ENCODE measurements at regions not wholly inside any gene's neighbourhood (a gene's known extent, or its start where the extent isn't known, plus 50 kb on each side); places are given as distances from the start of the nearest gene placed in this dataset.

DNA sequence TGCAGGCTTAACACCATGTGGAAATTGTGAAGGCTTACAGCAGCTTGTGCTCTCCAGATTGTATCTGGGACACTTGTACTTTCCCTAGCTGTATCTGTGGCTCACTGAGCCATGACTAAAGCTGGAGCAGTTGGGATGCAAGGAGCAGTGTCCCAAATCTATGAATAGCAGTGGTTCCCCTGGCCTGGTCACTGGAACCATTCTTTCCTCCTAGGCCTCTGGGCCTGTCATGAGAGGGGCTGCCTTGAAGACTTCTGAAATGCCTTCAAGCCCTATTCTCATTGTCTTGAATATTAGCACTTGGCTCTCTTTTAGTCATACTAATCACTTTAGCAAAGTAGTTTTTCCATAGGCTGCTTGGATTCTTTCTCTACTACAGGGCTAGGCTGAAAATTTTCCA is 186.8 kb upstream of the LRATD1 start:
- Histone ChIP-seq H3K27ac (no peak overlapping the region), H3K9me3 (peaks cover 0 to 16% (median 1%) of the 10 kb centered on the region in 4 donors), H3K27me3 (no peaks in the 10 kb centered on the region), H3K4me1 (no peaks in the 10 kb centered on the region), H3K4me3 (no peak overlapping the region), H3K36me3 (no peaks in the 10 kb centered on the region)
- no peak for DNase-seq (ENCODE audit: low spot score in 2 of 2)
- TF ChIP-seq CTCF (IDR thresholded peaks at IDR 0.05) (no peak), EP300 (IDR thresholded peaks at IDR 0.05) (no peak), POLR2A (IDR thresholded peaks at IDR 0.05) (no peak)

DNA sequence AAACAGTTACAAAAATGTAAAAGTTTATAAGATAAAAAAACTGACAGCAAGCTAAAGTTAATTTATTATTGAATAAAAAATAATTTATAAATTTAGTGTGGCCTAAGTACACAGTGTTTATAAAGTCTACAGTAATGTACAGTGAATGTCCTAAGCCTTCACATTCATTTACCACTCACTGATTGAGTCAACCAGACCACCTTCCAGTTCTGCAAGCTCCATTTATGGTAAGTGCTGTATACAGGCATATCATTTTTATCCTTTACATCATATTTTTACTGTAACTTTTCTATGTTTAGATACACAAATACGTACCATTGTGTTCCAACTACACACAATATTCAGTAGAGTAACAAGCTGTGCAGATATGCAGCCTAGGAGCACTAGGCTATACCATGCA is 184.2 kb upstream of the LRATD1 start:
- DNase-seq (ENCODE audit: low spot score in 2 of 2): no peak
- no peaks in the 10 kb centered on the region for H3K36me3 ChIP-seq
- H3K4me1 ChIP-seq: no peaks in the 10 kb centered on the region
- H3K27me3 ChIP-seq: no peaks in the 10 kb centered on the region
- TF ChIP-seq EP300 (IDR thresholded peaks at IDR 0.05): no peak
- TF ChIP-seq POLR2A (IDR thresholded peaks at IDR 0.05): no peak
- TF ChIP-seq CTCF (IDR thresholded peaks at IDR 0.05): no peak
- no peak overlapping the region for H3K4me3 ChIP-seq
- no peak overlapping the region for H3K27ac ChIP-seq
- H3K9me3 ChIP-seq: peaks cover 0 to 16% (median 1%) of the 10 kb centered on the region in 4 donors
- WGBS, 2 donors: 70 to 76% methylated on average over 1 of the region's 1 CpG

DNA sequence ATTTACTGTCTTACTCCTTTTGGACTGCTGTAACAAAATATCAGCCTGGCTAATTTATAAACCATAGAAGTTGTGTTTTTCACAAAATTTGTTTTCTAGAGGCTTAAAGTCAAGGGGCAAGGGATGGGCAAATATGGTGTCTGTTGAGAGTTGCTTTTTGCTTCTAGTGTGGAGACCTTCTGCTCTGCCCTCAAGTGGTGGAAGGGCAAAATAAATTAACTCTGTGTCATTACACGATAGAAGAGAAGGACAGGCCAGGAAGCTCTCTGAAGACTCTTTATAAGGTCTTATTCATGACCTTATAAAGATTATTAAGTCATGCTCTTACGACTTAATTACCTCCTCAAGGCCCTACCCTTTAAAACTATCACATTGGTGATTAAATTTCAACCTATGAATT is 181.2 kb upstream of the LRATD1 start:
- H3K27me3 ChIP-seq: no peaks in the 10 kb centered on the region
- no peak overlapping the region for H3K27ac ChIP-seq
- H3K4me3 ChIP-seq: no peak overlapping the region
- peaks cover 0 to 14% (median under 1%) of the 10 kb centered on the region in 4 donors for H3K9me3 ChIP-seq
- DNase-seq (ENCODE audit: low spot score in 2 of 2): no peak
- no peaks in the 10 kb centered on the region for H3K4me1 ChIP-seq
- WGBS, 2 donors: 57 to 59% methylated on average over 2 of the region's 2 CpGs
- TF ChIP-seq EP300 (IDR thresholded peaks at IDR 0.05): no peak
- TF ChIP-seq POLR2A (IDR thresholded peaks at IDR 0.05): no peak
- TF ChIP-seq CTCF (IDR thresholded peaks at IDR 0.05): no peak
- no peaks in the 10 kb centered on the region for H3K36me3 ChIP-seq

GRCh38 chr2:14454202-14454601 is 178.3 kb upstream of the LRATD1 start:
- no peak for TF ChIP-seq EP300 (IDR thresholded peaks at IDR 0.05)
- TF ChIP-seq CTCF (IDR thresholded peaks at IDR 0.05): no peak
- TF ChIP-seq POLR2A (IDR thresholded peaks at IDR 0.05): no peak
- H3K36me3 ChIP-seq: no peaks in the 10 kb centered on the region
- no peaks in the 10 kb centered on the region for H3K4me1 ChIP-seq
- no peak for DNase-seq (ENCODE audit: low spot score in 2 of 2)
- H3K27ac ChIP-seq: no peak overlapping the region
- 73 to 84% methylated on average over 3 of the region's 3 CpGs for WGBS, 2 donors
- H3K9me3 ChIP-seq: peaks cover 0 to 14% (median 0%) of the 10 kb centered on the region in 4 donors
- no peak overlapping the region for H3K4me3 ChIP-seq
- no peaks in the 10 kb centered on the region for H3K27me3 ChIP-seq

- no peak for DNase-seq (ENCODE audit: low spot score in 2 of 2)
- H3K36me3 ChIP-seq: no peaks in the 10 kb centered on the region
- H3K4me1 ChIP-seq: no peaks in the 10 kb centered on the region
- TF ChIP-seq POLR2A (IDR thresholded peaks at IDR 0.05): no peak
- no peak for TF ChIP-seq CTCF (IDR thresholded peaks at IDR 0.05)
- TF ChIP-seq EP300 (IDR thresholded peaks at IDR 0.05): no peak
- no peak overlapping the region for H3K4me3 ChIP-seq
- peaks cover 0 to 10% (median 0%) of the 10 kb centered on the region in 4 donors for H3K9me3 ChIP-seq
- WGBS, 2 donors: 90 to 100% methylated on average over 1 of the region's 1 CpG
- no peak overlapping the region for H3K27ac ChIP-seq
- no peaks in the 10 kb centered on the region for H3K27me3 ChIP-seq
Observed at GRCh38 chr2:14459786-14460325, 172.7 kb upstream of the LRATD1 start.

Data from tibial nerve (tissue), 4 donors.